Effector memory CD4-positive, alpha-beta T cell (primary cell): ENCODE measurements at regions not wholly inside any gene's neighbourhood (a gene's known extent, or its start where the extent isn't known, plus 50 kb on each side); places are given as distances from the start of the nearest gene placed in this dataset.

Experiments used
- DNase-seq, 3 donors: peaks; one replicate each; pipeline ENCODE4 v3.0.0-alpha.2; 2020
- H3K27ac ChIP-seq: 2 replicates; pipeline ENCODE4 v1.7.0; 2013; ENCODE audit warnings: mild to moderate bottlenecking, low read length, moderate library complexity; ENCODE audit not compliant: insufficient read depth, poor library complexity, severe bottlenecking
- H3K27me3 ChIP-seq: replicated peaks from 2 replicates; pipeline ENCODE4 v1.7.0; 2013; ENCODE audit warnings: mild to moderate bottlenecking, low read length; ENCODE audit not compliant: insufficient read depth, control insufficient read depth, poor library complexity, severe bottlenecking
- H3K36me3 ChIP-seq: 2 replicates; pipeline ENCODE4 v1.7.0; 2013; ENCODE audit warnings: mild to moderate bottlenecking, low read length, moderate library complexity; ENCODE audit not compliant: control insufficient read depth, insufficient read depth
- H3K4me1 ChIP-seq: 2 replicates; pipeline ENCODE4 v1.7.0; 2013; ENCODE audit warnings: low read length, mild to moderate bottlenecking; ENCODE audit not compliant: control insufficient read depth, insufficient read depth, poor library complexity, severe bottlenecking
- H3K4me3 ChIP-seq: 2 replicates; pipeline ENCODE4 v1.7.0; 2013; ENCODE audit warnings: low read length, low read depth, mild to moderate bottlenecking; ENCODE audit not compliant: insufficient read depth, poor library complexity, severe bottlenecking
- H3K9me3 ChIP-seq: 2 replicates; pipeline ENCODE4 v1.7.0; 2013; ENCODE audit warnings: mild to moderate bottlenecking, low read length, moderate library complexity; ENCODE audit not compliant: control insufficient read depth

- no peak overlapping the region for H3K4me3 ChIP-seq
- no peak for DNase-seq
- H3K27ac ChIP-seq = no peak overlapping the region
- no peaks in the 10 kb centered on the region for H3K27me3 ChIP-seq
- H3K4me1 ChIP-seq = no peaks in the 10 kb centered on the region
- no peaks in the 10 kb centered on the region for H3K9me3 ChIP-seq
- H3K36me3 ChIP-seq = no peaks in the 10 kb centered on the region
Observed at GRCh38 chr11:15565880-15566279, 451.2 kb downstream of the INSC start.

GRCh38 chr11:15568440-15568839 is 453.7 kb downstream of the INSC start:
- Histone ChIP-seq H3K27ac (no peak overlapping the region), H3K4me3 (no peak overlapping the region), H3K9me3 (no peaks in the 10 kb centered on the region), H3K36me3 (no peaks in the 10 kb centered on the region), H3K4me1 (no peaks in the 10 kb centered on the region), H3K27me3 (no peaks in the 10 kb centered on the region)
- DNase-seq = no peak

DNA sequence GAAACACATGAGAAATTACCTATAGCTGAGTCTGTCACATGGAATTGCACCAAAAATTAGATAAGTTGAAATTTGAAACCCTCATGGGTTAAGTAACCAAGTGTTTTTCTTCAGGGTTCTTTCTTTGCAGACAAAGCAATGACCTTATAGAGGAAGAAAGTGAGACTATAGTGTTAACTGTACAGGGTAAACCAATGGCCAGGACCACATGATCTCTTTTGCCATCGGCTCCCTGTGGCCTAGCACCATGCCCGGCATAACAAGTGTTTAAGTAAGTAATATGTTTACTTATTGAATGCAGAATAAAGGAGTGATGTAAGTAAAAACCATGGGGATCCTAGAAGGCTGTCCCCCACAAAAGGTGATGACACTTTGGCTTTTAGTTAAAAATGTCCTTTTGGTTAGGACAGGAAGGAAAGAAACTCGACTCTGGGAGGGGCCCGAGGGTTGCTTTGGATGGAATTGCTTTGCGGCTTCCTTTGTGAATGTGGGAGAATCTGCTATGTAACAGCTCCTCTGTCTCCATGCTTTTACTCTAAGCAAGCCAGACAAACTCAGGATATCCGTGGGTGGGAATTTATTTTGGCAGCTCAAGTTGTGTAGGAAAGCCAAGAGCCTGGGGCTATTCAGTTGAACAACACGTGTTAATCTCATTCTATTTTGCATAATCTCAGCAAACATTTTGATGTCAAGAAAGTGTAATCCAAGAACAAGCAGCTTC is 454.7 kb downstream of the INSC start:
- DNase-seq = no peak
- Histone ChIP-seq H3K36me3 (no peaks in the 10 kb centered on the region), H3K9me3 (no peaks in the 10 kb centered on the region), H3K27me3 (no peaks in the 10 kb centered on the region), H3K4me1 (no peaks in the 10 kb centered on the region), H3K4me3 (no peak overlapping the region), H3K27ac (no peak overlapping the region)

DNA sequence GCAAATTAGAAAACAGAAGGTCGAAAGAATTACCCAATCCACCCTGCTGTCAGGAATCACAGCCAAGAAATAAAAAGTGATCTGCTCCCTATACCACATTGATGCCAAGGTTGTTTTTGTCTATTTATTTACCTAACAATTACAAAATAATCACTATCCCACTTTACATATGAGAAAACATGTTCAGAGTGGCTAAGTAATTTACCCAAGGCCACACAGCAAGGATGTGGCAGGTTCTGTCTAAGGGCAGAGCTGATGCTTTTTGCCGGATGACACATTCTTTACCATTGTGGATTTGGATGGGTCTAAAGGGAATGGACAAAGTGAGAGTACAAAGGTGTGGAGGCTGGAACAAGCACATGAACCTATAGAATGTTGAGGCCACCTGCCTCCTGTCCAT is 460.7 kb downstream of the INSC start:
- DNase-seq = no peak
- Histone ChIP-seq H3K9me3 (no peaks in the 10 kb centered on the region), H3K4me3 (no peak overlapping the region)

GRCh38 chr11:15576769-15577168 is 462.0 kb downstream of the INSC start:
- Histone ChIP-seq H3K4me1 (no peaks in the 10 kb centered on the region), H3K9me3 (no peaks in the 10 kb centered on the region), H3K4me3 (no peak overlapping the region), H3K36me3 (no peaks in the 10 kb centered on the region), H3K27ac (no peak overlapping the region), H3K27me3 (no peaks in the 10 kb centered on the region)
- no peak for DNase-seq

More for the DNA sequence above, 460.7 kb downstream of the INSC start:
- Histone ChIP-seq H3K36me3 (no peaks in the 10 kb centered on the region), H3K4me1 (no peaks in the 10 kb centered on the region), H3K27me3 (no peaks in the 10 kb centered on the region), H3K27ac (no peak overlapping the region)

- Histone ChIP-seq H3K36me3 (no peaks in the 10 kb centered on the region), H3K27ac (no peak overlapping the region), H3K9me3 (no peaks in the 10 kb centered on the region), H3K4me3 (no peak overlapping the region), H3K27me3 (no peaks in the 10 kb centered on the region), H3K4me1 (no peaks in the 10 kb centered on the region)
- DNase-seq = no peak
Observed at GRCh38 chr11:15577519-15577918, 462.8 kb downstream of the INSC start.

GRCh38 chr11:15579287-15580001 is 464.7 kb downstream of the INSC start:
- Histone ChIP-seq H3K4me1 (no peaks in the 10 kb centered on the region), H3K27ac (no peak overlapping the region), H3K9me3 (no peaks in the 10 kb centered on the region), H3K27me3 (no peaks in the 10 kb centered on the region), H3K4me3 (no peak overlapping the region), H3K36me3 (no peaks in the 10 kb centered on the region)
- DNase-seq = no peak

DNA sequence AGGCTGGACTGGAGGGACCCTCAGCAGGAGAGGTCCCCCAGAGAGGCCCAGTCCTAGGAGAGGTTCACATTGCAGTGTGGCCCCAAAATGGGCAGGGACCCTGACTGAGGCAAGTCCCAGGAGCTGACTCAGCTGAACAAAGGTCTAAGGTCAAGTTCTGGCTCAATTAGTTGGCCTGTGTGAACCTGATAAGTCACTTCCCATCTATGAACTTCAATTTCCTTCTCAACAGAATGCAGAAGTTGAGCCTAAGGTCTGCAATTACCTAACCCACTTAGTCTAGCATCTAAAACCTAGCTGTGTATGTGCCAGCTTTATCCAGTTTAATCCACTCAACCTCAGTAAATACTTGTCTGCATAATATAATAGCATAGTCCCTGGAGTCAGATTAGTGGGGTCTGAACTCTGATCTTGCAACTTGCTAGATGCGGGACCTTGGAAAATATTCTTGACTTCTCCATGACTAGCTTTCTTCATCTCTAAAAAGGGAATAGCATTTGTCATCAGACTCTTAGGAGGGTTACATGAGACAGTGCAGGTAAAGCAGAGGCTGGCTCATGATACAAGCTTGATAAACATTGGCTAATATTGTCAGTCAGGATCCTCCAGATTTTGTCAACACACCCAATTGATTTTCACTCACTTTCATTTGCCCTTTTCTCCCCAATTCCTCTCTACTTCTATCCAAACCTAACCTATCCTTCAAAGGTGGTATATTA is 465.5 kb downstream of the INSC start:
- Histone ChIP-seq H3K9me3 (no peaks in the 10 kb centered on the region), H3K4me1 (no peaks in the 10 kb centered on the region), H3K27ac (no peak overlapping the region), H3K36me3 (no peaks in the 10 kb centered on the region), H3K27me3 (no peaks in the 10 kb centered on the region), H3K4me3 (no peak overlapping the region)
- DNase-seq = no peak

DNA sequence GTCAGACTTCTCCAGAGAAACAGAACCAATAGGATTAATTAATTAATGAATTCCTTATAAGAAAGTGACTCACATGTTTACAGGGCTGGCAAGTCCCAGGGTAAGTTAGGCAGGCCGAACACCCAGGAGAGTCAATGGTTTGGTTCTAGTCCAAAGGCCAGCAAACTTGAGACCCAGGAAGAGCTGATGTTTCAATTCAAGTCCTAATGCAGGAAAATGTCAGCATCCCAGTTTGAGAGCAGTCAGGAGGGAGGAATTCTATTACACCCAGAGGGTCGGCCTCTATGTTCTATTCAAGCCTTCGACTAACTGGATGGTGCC is 466.0 kb downstream of the INSC start:
- Histone ChIP-seq H3K4me3 (no peak overlapping the region), H3K27ac (no peak overlapping the region), H3K27me3 (no peaks in the 10 kb centered on the region), H3K9me3 (no peaks in the 10 kb centered on the region), H3K36me3 (no peaks in the 10 kb centered on the region), H3K4me1 (no peaks in the 10 kb centered on the region)
- no peak for DNase-seq

GRCh38 chr11:15584158-15584557 is 469.4 kb downstream of the INSC start:
- Histone ChIP-seq H3K36me3 (no peaks in the 10 kb centered on the region), H3K9me3 (no peaks in the 10 kb centered on the region), H3K27ac (no peak overlapping the region), H3K4me1 (no peaks in the 10 kb centered on the region), H3K4me3 (no peak overlapping the region), H3K27me3 (no peaks in the 10 kb centered on the region)
- no peak for DNase-seq
